Activated CD8-positive, alpha-beta memory T cell treated with anti-CD3 and anti-CD28 coated beads, Interleukin-2, amount 50 U/mL, for 1 hour (primary cell): ENCODE measurements at regions not wholly inside any gene's neighbourhood (a gene's known extent, or its start where the extent isn't known, plus 50 kb on each side); places are given as distances from the start of the nearest gene placed in this dataset.
"Not testable (repeated sequence)": the region's sequence is repeated elsewhere in the genome, so short reads cannot be mapped to it uniquely, and the experiment has no call there.

ENCODE experiments used
- DNase-seq: peaks from one replicate; pipeline ENCODE4 v3.0.0-alpha.2; 2020; ENCODE audit errors: extremely low read depth

DNA sequence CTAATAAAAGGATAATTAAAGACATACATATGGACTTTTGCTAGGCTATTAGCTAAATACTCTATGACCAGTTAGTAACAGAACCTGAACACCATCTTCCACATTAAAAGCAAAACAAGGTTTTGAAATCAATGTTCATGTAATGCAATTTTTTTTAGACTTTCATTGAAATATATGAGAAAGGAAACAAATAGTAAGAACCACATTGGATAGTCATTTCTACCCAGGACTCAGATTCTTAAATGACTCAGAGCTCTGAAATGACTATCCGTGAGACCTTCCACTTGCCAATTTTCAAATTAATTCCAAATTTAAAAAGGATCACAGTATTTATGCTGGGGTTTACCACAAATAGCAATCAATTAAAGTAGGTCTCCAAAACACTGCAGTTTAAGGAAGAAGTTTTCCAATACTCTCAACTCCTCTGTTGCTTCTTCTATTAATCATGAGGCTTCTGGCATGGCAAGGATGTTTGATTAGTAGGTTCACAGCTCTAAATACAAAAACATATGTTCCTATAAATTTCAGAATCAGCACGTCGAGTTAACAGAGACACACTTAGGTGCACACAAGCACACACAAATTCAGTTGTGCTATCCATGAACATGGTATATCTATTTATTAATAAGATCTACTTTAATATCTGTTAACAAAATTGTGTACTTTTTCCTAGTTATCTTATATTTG lies 841.0 kb downstream of the RNF144A start:
- DNase-seq, result no peak

DNA sequence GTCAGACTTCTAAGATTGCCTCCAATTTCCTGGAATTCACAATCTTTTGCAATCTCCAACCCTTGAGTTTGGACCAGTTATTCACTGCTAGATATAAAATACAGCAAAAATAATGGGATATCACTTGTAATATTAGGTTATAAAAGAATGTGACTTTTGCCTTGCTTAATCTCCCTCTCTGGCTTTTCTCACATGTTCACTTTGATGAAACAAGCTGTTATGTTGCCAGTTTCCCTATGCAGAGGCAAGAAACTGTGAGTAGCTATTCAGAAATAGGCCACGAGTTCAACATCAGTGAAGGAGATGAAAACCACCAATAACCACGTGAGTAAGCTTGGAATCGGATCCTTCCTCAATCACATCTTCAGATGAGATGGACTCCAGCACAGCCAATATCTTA lies 842.7 kb downstream of the RNF144A start:
- no peak for DNase-seq

DNA sequence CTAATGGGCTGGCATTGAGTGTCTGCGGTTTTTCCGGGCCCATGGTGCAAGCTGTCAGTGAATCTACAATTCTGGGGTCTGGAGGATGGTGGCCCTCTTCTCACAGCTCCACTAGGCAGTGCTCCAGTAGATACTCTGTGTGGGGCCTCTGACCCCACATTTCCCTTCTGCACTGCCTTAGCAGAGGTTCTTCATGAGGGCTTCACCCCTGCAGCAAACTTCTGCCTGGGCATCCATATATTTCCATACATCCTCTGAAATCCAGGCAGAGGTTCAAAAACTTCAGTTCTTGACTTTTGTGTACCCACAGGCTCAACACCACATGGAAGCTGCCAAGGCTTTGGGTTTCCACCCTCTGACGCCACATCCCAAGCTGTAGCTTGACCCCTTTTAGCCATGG lies 846.2 kb downstream of the RNF144A start:
- DNase-seq, result not testable (repeated sequence)

DNA sequence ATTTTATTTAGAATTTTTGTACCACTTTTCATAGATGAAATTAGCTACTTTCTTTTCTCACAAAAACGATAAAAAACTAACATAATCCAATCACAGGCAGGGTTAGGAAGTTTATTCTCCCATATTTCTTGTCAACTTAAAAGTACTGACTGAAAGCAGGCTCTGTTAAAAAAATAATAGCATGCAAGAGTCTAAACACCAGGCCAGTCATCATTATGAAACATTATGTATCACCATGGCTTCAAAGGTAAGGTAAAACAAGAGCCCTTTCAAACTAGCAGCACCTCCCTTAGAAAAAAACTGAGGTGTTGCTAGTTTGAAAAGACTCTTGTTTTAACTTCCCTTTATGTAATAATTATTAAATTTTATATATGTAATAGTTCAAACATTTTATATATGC lies 848.0 kb downstream of the RNF144A start:
- no peak for DNase-seq

DNA sequence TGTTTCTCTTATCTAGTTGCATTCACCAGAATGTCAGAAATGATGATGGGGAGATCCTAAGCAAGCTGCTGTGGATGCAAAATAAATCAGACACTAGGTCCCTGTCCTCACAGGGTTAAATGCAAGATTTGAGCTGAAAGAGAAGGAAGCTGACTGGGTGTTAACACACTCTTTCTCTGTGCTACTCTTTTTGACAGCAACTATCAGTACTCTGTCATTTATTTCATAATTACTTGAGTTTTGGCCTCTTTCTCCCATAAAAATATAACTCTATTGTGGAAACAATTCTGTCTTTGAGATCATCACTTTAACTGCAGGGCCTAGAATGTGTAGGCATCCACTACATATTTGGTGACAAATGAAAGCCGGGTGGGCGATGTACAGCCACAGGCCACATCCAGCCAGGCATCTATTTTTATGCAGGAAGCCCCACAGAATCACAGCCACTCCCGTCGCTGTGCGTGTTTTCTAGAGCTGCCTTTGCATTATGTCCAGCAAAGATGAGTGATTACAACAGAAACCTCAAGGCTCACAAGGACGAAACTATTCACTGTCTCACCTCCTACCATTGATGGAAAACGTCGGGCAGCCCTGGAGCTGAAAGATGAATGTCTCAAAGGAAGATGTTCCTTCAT lies 849.0 kb downstream of the RNF144A start:
- no peak for DNase-seq

DNA sequence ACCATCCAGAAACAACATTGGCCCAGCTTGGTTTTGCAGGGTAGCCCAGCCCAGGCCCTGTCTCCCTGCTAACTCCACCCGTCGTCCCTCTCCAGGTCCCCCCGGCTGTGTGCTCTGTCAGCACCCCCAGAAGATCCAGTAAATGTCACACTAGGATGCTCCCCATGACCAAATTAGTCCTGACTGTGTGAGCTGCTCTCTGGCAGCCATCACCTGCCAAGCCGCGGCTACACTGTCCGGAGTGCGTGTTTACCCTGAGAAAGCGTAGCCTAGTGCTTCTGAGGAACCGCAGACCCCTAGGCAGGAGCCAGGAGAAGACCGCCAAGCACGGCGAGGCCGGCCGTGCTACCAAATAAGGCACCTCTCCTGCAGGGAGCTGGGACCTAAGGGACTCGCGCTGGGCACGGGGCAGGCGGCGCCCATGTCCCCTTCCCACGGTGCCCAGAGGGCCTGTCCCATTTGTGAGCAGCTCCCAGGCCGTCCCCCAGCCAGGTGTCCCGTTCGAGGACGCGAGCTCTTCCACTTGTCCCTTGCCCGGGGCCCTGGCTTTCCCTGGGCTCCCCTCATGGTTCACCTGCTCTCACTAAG lies 849.9 kb downstream of the RNF144A start:
- DNase-seq, result no peak

DNA sequence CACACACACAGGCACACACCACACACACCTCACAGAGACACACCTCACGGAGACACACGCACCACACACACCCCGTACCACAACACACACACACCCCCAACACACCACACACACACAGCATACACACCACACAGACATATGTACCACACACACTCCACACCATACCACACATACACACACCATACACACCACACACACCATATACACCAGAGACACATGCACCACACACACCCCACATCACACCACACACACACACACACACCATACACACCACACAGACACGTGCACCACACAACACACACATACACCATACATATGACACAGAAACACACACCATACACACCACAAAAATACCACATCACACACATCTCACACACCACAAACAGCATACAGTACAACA lies 850.7 kb downstream of the RNF144A start:
- no peak for DNase-seq

DNA sequence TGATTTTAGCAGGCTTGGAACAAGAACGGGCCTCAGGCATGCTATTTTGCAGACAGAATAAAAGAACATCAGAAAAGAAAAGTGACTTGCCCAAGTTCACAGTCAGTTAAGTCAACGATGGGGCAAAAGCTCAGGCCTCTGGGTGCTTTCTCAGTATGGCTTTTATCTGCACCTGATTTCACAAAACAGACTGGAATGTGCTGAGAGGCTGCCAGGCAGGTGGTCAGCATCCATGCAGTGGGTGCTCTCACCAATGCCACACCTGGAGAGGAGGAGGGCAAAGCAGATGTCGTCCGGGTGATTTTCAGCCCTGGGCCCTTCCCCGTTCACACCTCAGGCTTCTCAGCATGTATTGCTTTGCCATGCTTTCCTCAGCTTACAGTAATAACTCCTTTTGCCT lies 854.6 kb downstream of the RNF144A start:
- DNase-seq, result no peak

DNA sequence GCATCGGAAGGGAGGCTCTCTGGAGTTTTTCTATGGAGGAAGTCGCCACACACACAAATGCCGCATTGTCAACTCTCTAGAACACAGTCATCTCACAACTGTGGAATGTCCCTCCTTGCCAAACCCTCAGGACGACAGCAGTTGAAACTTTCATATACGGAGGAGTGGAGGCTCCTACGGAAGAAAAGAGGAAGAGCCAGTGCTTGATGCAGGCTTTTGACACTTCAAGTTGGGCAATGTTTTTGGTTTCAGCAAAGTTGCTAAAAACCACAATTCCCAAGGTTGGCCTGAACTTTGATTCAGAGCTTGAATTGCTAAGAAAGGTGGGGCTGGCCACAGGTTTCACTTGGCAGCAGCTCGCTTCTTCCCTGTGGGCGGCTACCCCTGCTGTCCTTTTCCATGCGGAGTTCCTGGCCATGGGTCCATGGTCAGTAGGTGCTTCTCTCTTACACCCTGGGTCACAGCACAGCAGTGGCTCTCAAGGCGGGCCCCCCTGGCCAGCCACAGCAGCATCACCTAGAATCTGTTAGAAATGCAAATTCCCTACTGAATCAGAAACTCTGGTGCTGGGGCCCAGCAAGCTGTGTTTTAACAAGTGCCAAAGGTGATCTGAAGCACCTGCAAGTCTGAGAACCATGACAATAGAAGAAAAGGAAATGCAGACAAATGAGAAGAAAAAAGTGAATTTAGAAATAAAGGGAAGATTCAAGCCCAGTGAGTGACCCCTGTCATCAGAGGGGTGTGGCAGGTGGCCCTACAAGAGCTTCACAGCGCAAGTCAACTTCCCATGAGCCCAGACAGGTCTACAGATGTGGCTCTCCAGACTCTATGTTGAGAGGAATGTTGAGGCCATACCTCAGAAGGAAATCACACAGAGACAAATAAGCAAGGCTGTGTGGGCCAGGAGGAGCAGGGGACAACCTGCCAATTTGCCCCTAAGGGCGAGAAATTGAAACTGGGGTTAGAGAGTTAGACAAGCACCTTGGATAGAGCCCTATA lies 856.4 kb downstream of the RNF144A start:
- no peak for DNase-seq

DNA sequence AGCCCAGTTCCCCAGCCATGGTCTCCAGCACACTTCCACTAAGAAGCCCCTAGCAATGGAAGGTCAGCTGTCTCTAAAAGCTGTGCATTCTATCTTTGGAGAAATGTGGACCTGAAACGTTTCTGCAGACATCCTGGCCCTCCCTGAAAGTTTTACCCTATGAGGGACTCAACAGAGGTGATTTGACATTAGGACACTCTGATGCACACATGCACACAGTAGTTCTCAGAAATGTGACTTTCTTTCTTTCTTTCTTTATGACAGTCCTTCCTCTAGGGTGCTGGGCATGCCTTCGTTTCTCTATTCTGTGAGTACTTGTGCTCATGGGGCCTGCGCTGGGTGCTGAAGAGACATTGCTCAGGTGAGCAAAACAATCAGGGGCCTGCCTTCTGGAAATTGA lies 857.3 kb downstream of the RNF144A start:
- no peak for DNase-seq

DNA sequence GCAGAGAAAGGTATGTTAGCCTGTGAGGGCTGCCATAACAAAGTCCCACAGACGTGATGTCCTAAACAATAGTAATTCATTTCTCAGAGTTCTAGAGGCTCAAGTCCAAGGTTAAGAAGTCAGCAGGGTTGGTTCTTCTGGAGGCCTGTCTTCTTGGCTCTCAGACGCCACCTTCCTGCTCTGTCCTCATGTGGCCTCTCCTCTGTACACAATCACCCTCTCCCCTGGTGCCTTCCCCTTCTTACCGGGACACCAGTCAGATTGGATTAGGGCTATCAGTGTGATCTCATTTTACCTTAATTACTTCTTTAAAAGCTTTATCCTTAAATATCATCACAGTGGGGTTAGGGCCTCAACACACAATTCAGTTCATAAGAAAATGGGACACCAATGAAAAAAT lies 860.5 kb downstream of the RNF144A start:
- no peak for DNase-seq

DNA sequence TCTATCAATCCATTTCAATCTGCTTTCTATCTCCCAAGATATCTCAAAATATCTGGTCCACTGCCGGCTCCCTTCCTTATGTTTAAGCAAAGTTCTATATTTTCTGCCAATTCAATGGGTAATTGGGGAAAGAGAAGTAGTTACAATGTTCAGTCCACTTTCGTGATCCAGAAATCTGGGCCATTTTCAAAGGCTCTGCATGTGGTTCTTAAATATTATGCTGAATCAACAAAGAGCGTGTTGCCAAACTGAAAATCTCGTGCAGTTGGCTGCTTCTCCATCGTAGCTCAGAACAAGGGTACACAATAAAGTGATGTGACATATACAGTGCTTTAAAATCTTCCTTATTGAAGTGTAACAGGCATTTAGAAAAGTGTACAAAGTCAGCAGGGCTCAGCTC lies 863.1 kb downstream of the RNF144A start:
- DNase-seq, result no peak

DNA sequence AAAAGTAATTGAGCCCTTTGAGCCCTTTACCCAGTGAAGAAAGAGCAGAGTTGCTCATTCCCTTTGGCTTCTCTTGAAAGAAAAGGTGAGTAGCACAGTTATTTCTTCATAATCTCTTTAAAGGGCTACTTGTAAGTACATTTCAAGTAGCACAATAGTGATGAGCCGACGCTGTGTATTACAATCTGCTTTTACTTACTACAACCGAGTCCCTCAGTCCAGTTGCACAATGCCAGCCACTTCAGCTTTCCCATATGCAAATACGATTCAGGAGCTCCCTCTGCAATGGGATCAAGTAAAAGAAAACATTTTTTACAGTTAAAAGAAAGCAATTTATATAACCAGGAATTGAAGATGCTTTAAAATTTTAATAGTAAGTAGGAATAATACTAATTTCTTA lies 868.5 kb downstream of the RNF144A start:
- DNase-seq, result no peak

DNA sequence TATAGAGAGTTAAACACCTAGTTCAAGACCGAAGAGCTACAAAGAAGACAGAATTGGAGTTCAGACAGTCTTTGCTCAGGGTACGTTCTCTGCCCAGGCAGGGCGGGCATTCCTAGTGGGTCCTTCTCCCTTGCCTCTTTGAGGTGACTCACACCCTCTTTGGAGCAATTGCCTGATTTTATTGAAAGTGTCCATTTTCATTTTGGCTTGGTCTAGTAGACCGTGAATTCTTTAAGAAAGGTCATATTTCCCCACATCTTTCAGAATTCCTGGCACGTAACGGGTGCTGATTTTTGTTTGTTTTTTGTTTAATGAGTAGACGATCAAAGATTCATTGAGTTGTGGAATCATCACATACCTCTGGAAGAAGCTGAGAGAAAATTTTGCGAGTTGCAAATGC lies 871.5 kb downstream of the RNF144A start:
- DNase-seq, result no peak

DNA sequence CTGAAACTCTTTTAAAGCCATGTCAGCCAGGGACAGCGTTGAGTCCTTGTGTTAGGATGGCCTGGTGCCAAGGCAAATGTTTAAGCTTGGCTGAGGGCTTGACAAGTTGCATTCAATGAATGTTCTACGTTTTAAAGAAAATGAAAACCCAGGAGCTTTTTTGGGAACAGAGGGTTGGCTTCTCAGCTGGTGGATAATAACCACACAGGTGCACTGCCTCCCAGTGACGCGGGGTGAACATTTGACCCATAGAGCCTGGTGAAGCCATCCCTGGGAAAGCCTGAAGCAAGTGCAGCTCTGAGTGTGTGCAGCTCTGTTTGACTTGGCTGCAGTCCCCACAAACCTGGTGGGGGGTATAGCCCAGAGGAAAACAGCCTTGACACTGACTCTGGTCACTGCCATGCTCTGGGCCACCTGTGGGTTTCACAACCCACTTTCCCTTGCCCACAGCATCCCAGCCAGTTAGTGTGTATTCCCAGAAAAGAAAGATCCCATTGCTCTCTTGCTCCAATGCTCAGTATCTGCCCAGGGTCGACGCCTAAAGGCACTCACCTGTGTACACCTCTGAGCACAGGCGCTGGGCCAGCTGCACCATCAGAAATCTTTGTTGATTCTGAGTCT lies 874.9 kb downstream of the RNF144A start:
- no peak for DNase-seq

DNA sequence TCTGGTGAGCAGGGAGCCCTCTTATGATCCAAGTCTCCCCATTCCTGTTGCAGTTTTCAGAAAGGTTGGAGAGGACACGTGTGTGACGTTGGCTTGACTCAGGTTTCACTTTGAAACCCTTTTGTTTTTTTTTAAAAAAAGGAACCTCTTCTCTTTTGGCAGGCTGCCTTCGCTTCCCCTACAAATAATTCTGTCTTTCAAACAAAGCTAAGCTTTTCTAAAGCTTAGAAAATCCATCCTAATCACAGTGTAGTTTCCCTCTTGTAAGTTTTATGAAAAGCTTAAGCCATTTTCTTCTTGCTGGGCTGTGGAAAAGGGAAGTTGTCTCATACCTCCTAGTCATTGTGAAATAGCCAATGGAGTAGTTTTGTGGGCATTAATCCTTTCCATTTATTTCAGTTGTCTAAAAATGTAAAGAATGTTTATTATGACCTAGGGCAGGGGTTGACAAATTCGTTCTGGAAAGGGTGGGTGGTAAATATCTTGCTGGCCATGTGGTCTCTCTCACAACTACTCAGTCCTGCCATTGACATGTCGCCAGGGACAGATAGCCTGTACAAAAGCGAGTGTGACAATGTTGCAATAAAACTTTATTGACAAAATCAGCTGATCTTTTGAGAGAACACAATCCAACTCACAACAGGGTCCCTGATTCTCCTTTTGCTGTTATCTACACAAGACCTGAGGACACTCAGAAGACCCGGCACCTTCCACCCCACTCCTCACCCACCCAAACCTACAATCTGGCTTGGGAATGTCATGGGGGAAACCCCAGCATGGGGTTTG lies 878.8 kb downstream of the RNF144A start:
- no peak for DNase-seq

DNA sequence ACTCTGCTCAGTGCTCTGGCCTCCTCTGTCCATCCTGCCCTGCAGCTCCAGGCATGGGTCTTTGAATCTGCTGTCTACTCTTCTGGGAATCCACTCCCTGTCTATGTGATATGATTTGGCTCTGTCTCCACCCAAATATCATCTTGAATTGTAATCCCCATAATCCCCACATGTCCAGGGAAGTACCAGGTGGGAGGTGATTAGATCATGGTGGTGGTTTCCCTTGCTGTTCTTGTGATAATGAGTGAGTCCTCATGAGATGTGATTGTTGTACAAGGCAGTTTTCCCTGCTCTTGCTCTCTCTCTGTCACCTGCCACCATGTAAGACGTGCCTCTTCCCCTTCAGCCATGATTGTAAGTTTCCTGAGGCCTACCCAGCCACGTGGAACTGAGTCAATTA lies 881.8 kb upstream of the ID2 start:
- no peak for DNase-seq

DNA sequence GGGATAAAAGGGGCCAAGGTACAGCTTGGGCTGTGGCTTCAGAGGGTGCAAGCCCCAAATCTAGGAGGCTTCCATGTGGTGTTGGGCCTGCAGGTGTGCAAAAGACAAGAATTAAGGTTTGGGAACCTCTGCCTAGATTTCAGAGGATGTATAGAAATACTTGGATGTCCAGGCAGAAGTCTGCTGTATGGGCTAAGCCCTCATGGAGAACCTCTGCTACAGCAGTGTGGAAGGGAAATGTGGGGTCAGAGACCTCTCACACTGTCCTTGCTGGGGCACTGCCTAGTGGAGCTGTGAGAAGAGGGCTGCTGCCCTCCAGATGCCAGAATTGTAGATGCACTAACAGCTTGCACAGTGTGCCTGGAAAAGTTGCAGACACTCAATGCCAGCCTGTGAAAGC lies 880.6 kb upstream of the ID2 start:
- no peak for DNase-seq

DNA sequence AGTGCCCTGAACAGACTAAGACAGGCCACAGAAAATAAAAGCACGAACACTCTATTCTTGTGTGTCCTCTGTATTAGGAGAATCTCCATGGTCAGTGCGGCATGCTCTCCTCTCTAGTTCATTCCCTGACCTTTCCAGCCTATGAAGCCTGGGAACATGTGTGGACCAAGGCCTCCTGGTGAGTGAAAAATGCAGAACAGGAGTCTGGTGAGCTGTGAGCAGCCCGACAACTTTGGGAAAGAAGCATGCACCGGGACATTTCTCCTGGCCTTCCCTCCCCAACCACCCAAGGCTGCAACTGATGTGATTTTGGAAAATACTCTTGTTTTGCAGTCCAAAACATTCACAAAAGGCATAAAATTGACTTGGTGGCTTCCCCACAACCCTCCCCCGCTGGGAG lies 878.3 kb upstream of the ID2 start:
- no peak for DNase-seq

DNA sequence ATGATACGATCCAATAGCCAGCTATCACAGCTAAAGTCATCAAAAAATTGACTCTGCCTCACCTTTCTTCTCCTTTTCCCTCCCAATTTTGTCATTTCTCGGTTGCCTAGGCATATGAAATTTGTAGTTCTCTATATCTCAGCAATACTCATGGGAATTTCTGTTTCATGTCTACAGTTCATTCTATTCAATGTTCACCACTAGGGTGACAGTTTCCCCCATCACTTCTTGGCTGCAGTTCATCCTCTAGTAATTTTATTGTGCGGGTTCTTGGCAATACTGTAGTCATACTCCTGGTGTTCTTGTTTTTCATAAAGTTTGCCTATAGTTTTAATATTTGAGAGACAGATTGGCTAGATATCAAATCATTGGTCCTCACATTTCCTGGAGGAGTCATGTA lies 872.2 kb upstream of the ID2 start:
- no peak for DNase-seq

DNA sequence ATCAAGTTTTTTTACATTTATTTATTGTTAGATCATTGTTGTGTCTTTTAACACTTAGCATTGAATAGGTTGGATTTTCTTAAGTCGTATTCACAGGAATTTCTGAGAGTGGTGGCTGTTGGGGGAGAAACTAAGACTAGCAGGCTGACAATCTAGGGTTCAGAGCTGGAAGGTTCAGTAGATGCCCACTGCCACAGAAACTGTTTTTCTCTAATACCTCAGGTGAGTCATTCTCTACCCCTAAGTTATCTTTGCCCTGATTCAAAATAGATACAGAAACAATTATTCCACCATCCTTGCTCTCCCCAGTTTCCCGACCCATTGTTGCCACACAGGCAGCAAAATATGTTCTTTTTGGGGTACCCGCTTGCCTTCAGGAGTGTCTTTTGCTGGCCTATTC lies 870.8 kb upstream of the ID2 start:
- no peak for DNase-seq
